ENCODE measurements at regions not wholly inside any gene's neighbourhood (a gene's known extent, or its start where the extent isn't known, plus 50 kb on each side); places are given as distances from the start of the nearest gene placed in this dataset.

GRCh38 chr4:91935217-91935616 lies 368.5 kb upstream of the GRID2 start:
- Histone ChIP-seq H3K9me3 (no peaks in the 10 kb centered on the region), H3K27ac (no peak overlapping the region), H3K27me3 (no peaks in the 10 kb centered on the region), H3K4me3 (no peak overlapping the region), H3K36me3 (no peaks in the 10 kb centered on the region), H3K4me1 (no peaks in the 10 kb centered on the region)
- DNase-seq (no peak), ATAC-seq (no peak)
- TF ChIP-seq CTCF (IDR thresholded peaks at IDR 0.05) = no peak
- WGBS, 4 donors = 75 to 91% (median 81%) methylated on average over 6 of the region's 6 CpGs
- intact Hi-C loops (cut with DNase I) = no loop called here

- Histone ChIP-seq H3K27ac (no peak overlapping the region), H3K9me3 (no peaks in the 10 kb centered on the region), H3K36me3 (no peaks in the 10 kb centered on the region), H3K4me1 (no peaks in the 10 kb centered on the region), H3K27me3 (no peaks in the 10 kb centered on the region), H3K4me3 (no peak overlapping the region)
- TF ChIP-seq CTCF (IDR thresholded peaks at IDR 0.05) (no peak), POLR2A (IDR thresholded peaks at IDR 0.05) (no peak)
- ATAC-seq = no peak
- no peak for DNase-seq
- intact Hi-C loops (cut with DNase I) = no loop called here
- WGBS, 4 donors = 21 to 36% (median 32%) methylated on average over 3 of the region's 3 CpGs
Observed at GRCh38 chr4:91936311-91936710, 367.5 kb upstream of the GRID2 start.

GRCh38 chr4:91957963-91958362 lies 345.8 kb upstream of the GRID2 start:
- no peak overlapping the region for H3K27ac ChIP-seq
- no peak overlapping the region for H3K4me3 ChIP-seq
- TF ChIP-seq POLR2A (IDR thresholded peaks at IDR 0.05) (no peak), CTCF (IDR thresholded peaks at IDR 0.05) (no peak)
- H3K27me3 ChIP-seq = no peaks in the 10 kb centered on the region
- WGBS, 4 donors = 69 to 75% (median 73%) methylated on average over 2 of the region's 2 CpGs
- peaks cover 0 to 19% (median 4%) of the 10 kb centered on the region in 12 donors for H3K9me3 ChIP-seq
- ATAC-seq (no peak), DNase-seq (no peak)
- no peaks in the 10 kb centered on the region for H3K4me1 ChIP-seq
- intact Hi-C loops (cut with DNase I) = no loop called here
- no peaks in the 10 kb centered on the region for H3K36me3 ChIP-seq

GRCh38 chr4:91958596-91958995 lies 345.2 kb upstream of the GRID2 start:
- Histone ChIP-seq H3K27ac (no peak overlapping the region), H3K4me3 (no peak overlapping the region), H3K9me3 (peaks cover 0 to 18% (median 4%) of the 10 kb centered on the region in 12 donors), H3K27me3 (no peaks in the 10 kb centered on the region), H3K4me1 (no peaks in the 10 kb centered on the region), H3K36me3 (no peaks in the 10 kb centered on the region)
- DNase-seq (no peak), ATAC-seq (no peak)
- TF ChIP-seq POLR2A (IDR thresholded peaks at IDR 0.05) = no peak
- no peak for TF ChIP-seq CTCF (IDR thresholded peaks at IDR 0.05)
- WGBS, 4 donors = 23 to 35% (median 33%) methylated on average over 2 of the region's 2 CpGs
- intact Hi-C loops (cut with DNase I) = no loop called here

All from heart left ventricle (tissue), 16 donors.